ENCODE measurements at regions not wholly inside any gene's neighbourhood (a gene's known extent, or its start where the extent isn't known, plus 50 kb on each side); places are given as distances from the start of the nearest gene placed in this dataset.

DNA sequence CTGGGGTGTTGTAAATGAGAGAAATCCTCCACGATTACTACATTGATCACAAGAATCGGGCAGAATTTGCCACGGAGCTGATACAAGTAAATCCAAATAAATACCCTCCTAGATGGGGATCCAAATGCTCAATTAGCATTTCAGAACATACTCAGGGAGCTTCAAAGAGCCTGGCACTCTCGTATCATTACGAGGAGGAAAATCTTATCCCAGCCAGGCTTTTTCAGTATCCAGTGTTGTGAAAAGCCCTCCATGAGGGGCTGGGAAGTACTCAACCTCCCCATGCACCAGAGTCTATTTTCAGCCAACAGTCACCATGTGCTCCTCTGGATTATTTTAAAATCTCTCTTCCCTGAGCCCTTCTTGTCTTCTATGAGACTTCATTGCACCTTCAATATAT, 122.6 kb upstream of the ARRDC4 start:
- Histone ChIP-seq H3K27ac (ENCODE audit: low read depth in 2 of 2, low read length in 2 of 2) (no peak overlapping the region), H3K27me3 (ENCODE audit: control insufficient read depth in 2 of 2, insufficient read depth in 2 of 2, low read length in 2 of 2) (no peaks in the 10 kb centered on the region), H3K9ac (ENCODE audit: low read depth in 1 of 2, low read length in 2 of 2) (no peak overlapping the region), H3K4me1 (ENCODE audit: control insufficient read depth in 2 of 2, insufficient read depth in 2 of 2, low read length in 2 of 2) (no peaks in the 10 kb centered on the region), H3K36me3 (ENCODE audit: control insufficient read depth in 2 of 2, insufficient read depth in 2 of 2, low read length in 2 of 2) (no peaks in the 10 kb centered on the region), H3K4me3 (ENCODE audit: low read length in 2 of 2) (no peak overlapping the region), H3K9me3 (ENCODE audit: control insufficient read depth in 2 of 2, low read length in 2 of 2) (no peaks in the 10 kb centered on the region)

DNA sequence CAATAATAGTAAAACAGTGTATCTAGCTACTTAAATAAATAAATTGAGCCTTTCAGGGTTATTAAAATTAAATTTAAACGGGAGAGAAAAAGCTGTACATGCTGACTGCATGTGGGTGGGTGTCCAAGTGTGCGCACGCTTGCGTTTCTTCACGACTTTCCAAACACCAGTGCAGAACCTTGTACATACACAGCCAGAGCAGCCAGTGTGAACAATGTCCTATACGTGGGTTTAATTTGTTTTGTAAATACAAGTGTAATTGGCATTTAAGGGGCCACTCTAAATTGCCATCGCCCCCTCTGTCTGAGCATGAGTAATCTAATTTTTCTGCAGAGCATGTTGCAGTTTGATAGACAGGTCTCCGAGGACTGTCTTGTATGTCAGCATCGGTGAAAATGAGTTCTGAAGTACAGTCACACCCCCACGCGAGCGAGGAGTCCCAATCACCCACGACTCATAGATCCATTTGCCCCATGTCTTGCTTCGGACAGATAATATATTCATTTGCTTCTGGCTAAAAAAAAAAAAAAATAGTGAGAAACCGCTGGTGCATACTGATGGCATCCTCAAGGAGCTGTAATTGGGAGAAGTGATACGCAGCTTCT, 121.8 kb upstream of the ARRDC4 start:
- Histone ChIP-seq H3K9me3 (ENCODE audit: control insufficient read depth in 2 of 2, low read length in 2 of 2) (no peaks in the 10 kb centered on the region), H3K4me3 (ENCODE audit: low read length in 2 of 2) (no peak overlapping the region), H3K4me1 (ENCODE audit: control insufficient read depth in 2 of 2, insufficient read depth in 2 of 2, low read length in 2 of 2) (no peaks in the 10 kb centered on the region), H3K9ac (ENCODE audit: low read depth in 1 of 2, low read length in 2 of 2) (no peak overlapping the region), H3K27ac (ENCODE audit: low read depth in 2 of 2, low read length in 2 of 2) (no peak overlapping the region), H3K27me3 (ENCODE audit: control insufficient read depth in 2 of 2, insufficient read depth in 2 of 2, low read length in 2 of 2) (no peaks in the 10 kb centered on the region), H3K36me3 (ENCODE audit: control insufficient read depth in 2 of 2, insufficient read depth in 2 of 2, low read length in 2 of 2) (no peaks in the 10 kb centered on the region)

DNA sequence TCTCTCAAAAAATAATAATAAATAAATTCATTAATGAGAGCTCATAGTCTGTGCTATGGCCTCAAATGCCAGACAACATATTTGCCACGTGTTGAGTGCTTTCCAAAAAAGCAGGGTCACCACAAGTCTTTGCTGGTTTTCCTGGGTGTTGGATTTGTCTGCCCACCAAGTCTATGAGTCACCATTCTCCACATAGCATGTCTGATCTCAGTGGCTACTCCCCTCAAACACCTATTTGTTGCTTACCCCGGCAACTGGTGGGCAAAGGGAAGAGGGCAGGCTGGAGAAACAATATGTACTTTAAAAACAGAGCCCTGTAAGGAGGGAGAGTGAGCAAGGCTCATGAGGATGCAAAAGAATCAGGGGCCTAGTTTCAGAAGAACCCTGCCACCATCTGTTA, 120.0 kb upstream of the ARRDC4 start:
- no peaks in the 10 kb centered on the region for H3K4me1 ChIP-seq (ENCODE audit: control insufficient read depth in 2 of 2, insufficient read depth in 2 of 2, low read length in 2 of 2)
- H3K9me3 ChIP-seq (ENCODE audit: control insufficient read depth in 2 of 2, low read length in 2 of 2): no peaks in the 10 kb centered on the region
- no peaks in the 10 kb centered on the region for H3K36me3 ChIP-seq (ENCODE audit: control insufficient read depth in 2 of 2, insufficient read depth in 2 of 2, low read length in 2 of 2)
- H3K27ac ChIP-seq (ENCODE audit: low read depth in 2 of 2, low read length in 2 of 2): no peak overlapping the region
- no peak overlapping the region for H3K9ac ChIP-seq (ENCODE audit: low read depth in 1 of 2, low read length in 2 of 2)
- peaks cover 0 to 2% of the 10 kb centered on the region in 2 donors for H3K27me3 ChIP-seq (ENCODE audit: control insufficient read depth in 2 of 2, insufficient read depth in 2 of 2, low read length in 2 of 2)
- H3K4me3 ChIP-seq (ENCODE audit: low read length in 2 of 2): no peak overlapping the region

DNA sequence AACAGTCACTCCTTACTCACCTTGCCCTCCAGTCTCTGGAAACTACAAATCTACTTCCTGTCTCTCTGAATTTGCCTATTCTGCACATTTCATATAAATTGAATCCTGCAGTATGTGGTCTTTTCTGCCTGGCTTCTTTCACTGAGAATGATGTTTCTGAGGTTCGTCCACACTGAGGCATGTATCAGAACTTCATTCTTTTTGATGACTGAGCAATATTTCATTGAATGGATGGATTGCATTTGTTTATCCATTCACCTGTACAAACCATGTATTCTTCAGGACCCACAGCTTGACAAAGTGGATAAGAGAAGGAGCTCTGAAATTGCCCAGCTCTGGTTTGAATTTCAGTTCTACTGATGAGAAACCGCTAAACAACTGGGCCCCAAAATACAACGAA, 118.9 kb upstream of the ARRDC4 start:
- no peaks in the 10 kb centered on the region for H3K9me3 ChIP-seq (ENCODE audit: control insufficient read depth in 2 of 2, low read length in 2 of 2)
- H3K36me3 ChIP-seq (ENCODE audit: control insufficient read depth in 2 of 2, insufficient read depth in 2 of 2, low read length in 2 of 2): no peaks in the 10 kb centered on the region
- H3K27me3 ChIP-seq (ENCODE audit: control insufficient read depth in 2 of 2, insufficient read depth in 2 of 2, low read length in 2 of 2): peaks cover 0 to 2% of the 10 kb centered on the region in 2 donors
- H3K4me3 ChIP-seq (ENCODE audit: low read length in 2 of 2): no peak overlapping the region
- H3K4me1 ChIP-seq (ENCODE audit: control insufficient read depth in 2 of 2, insufficient read depth in 2 of 2, low read length in 2 of 2): no peaks in the 10 kb centered on the region
- no peak overlapping the region for H3K9ac ChIP-seq (ENCODE audit: low read depth in 1 of 2, low read length in 2 of 2)
- no peak overlapping the region for H3K27ac ChIP-seq (ENCODE audit: low read depth in 2 of 2, low read length in 2 of 2)

DNA sequence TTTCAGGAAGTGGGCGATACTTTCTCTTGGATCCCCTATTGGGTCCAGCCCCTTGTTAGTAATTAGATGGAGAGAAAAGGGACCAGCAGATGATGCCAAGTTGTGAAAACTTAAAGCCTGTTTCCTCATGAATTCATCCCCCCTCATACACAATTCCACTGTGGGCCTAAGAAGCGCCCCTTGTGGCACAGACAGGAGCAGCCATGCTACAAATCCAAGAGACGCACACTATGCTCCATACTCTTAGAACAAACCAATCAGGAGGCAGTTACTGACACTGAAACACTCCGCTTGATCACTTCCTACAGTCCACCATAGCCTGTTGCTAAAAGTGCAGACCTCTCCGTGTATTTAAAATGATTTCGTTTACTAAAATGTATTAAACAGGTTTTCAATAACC, 111.3 kb upstream of the ARRDC4 start:
- H3K27ac ChIP-seq (ENCODE audit: low read depth in 2 of 2, low read length in 2 of 2): no peak overlapping the region
- H3K4me3 ChIP-seq (ENCODE audit: low read length in 2 of 2): no peak overlapping the region
- no peak overlapping the region for H3K9ac ChIP-seq (ENCODE audit: low read depth in 1 of 2, low read length in 2 of 2)
- no peaks in the 10 kb centered on the region for H3K36me3 ChIP-seq (ENCODE audit: control insufficient read depth in 2 of 2, insufficient read depth in 2 of 2, low read length in 2 of 2)
- H3K9me3 ChIP-seq (ENCODE audit: control insufficient read depth in 2 of 2, low read length in 2 of 2): no peaks in the 10 kb centered on the region
- no peaks in the 10 kb centered on the region for H3K4me1 ChIP-seq (ENCODE audit: control insufficient read depth in 2 of 2, insufficient read depth in 2 of 2, low read length in 2 of 2)
- peaks cover 0 to 2% of the 10 kb centered on the region in 2 donors for H3K27me3 ChIP-seq (ENCODE audit: control insufficient read depth in 2 of 2, insufficient read depth in 2 of 2, low read length in 2 of 2)

DNA sequence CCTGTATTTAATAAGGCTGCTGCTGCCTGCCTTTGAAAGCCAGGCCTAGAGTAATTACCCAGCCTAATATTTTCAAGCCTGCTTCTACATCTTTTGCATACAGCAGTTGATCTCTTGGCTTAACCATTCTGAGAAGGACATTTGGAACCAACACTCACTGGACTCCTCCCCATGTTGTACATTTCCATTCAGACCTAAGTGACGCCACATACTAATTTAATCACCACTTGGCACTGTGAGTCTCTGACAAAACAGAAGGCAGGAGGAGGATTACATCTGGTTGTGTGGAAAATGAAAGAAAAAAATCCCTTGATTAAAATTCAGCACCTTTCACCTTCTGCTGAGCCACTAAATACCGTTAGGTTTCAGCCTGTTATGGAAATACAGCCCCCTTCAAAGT, 102.2 kb upstream of the ARRDC4 start:
- Histone ChIP-seq H3K4me1 (ENCODE audit: control insufficient read depth in 2 of 2, insufficient read depth in 2 of 2, low read length in 2 of 2) (no peaks in the 10 kb centered on the region), H3K4me3 (ENCODE audit: low read length in 2 of 2) (no peak overlapping the region), H3K27ac (ENCODE audit: low read depth in 2 of 2, low read length in 2 of 2) (no peak overlapping the region), H3K27me3 (ENCODE audit: control insufficient read depth in 2 of 2, insufficient read depth in 2 of 2, low read length in 2 of 2) (no peaks in the 10 kb centered on the region), H3K9me3 (ENCODE audit: control insufficient read depth in 2 of 2, low read length in 2 of 2) (no peaks in the 10 kb centered on the region), H3K9ac (ENCODE audit: low read depth in 1 of 2, low read length in 2 of 2) (no peak overlapping the region), H3K36me3 (ENCODE audit: control insufficient read depth in 2 of 2, insufficient read depth in 2 of 2, low read length in 2 of 2) (no peaks in the 10 kb centered on the region)

DNA sequence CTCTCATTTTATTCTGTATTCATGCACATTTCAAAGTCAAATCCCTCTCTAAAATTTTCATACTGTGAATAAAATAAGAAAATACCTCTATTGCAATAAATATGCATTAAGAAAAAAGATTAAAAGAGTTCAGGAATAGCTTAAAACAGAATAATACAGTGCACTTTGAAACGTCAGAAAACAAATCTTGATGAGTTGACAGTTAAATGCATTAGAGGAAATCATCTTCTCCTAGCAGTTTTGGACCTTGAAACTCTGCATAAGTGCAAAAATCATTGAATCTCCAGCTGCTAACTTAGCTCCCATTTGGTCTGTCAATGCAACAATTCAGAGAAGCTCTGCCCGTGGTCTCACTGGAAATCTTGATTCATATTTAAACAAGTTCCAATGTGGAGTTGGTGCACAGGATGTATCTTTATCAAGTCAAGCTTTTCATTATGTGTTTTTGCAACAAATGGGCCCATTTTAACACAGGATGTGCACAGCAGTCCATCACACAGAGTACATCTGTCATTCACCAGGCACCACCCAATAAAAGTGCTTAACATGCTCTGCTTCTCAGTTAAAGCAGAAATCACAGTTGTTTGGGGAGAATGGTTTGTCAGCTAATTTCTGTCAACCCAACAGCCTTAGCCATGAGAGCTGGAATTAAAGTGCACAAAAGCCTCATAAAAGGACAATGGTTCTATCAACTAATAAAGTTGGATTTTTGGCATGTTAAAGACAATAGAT, 98.8 kb upstream of the ARRDC4 start:
- no peak overlapping the region for H3K9ac ChIP-seq (ENCODE audit: low read depth in 1 of 2, low read length in 2 of 2)
- no peaks in the 10 kb centered on the region for H3K4me1 ChIP-seq (ENCODE audit: control insufficient read depth in 2 of 2, insufficient read depth in 2 of 2, low read length in 2 of 2)
- no peak overlapping the region for H3K27ac ChIP-seq (ENCODE audit: low read depth in 2 of 2, low read length in 2 of 2)
- no peaks in the 10 kb centered on the region for H3K36me3 ChIP-seq (ENCODE audit: control insufficient read depth in 2 of 2, insufficient read depth in 2 of 2, low read length in 2 of 2)
- H3K27me3 ChIP-seq (ENCODE audit: control insufficient read depth in 2 of 2, insufficient read depth in 2 of 2, low read length in 2 of 2): no peaks in the 10 kb centered on the region
- H3K9me3 ChIP-seq (ENCODE audit: control insufficient read depth in 2 of 2, low read length in 2 of 2): no peaks in the 10 kb centered on the region
- H3K4me3 ChIP-seq (ENCODE audit: low read length in 2 of 2): no peak overlapping the region

DNA sequence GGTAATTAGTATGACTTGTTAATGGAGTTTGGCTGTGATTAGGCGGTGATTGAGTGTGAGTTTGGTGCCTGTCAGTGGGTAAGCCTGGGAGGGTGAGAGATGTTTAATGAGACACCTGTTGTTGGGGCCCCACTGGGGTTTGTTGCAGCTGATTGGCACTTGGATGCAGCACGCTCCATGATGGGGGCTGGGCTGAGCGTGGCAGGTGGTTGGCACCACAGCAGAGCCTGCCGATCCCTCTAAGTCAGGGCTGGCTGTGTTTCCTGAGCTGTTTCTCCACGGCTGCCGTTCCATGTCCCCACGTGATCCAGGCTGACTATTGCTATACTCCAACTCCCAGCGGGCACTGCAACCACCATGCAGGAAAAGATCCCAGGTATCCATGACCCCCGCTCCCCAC, 93.5 kb upstream of the ARRDC4 start:
- Histone ChIP-seq H3K9ac (ENCODE audit: low read depth in 1 of 2, low read length in 2 of 2) (no peak overlapping the region), H3K27me3 (ENCODE audit: control insufficient read depth in 2 of 2, insufficient read depth in 2 of 2, low read length in 2 of 2) (no peaks in the 10 kb centered on the region), H3K36me3 (ENCODE audit: control insufficient read depth in 2 of 2, insufficient read depth in 2 of 2, low read length in 2 of 2) (no peaks in the 10 kb centered on the region), H3K9me3 (ENCODE audit: control insufficient read depth in 2 of 2, low read length in 2 of 2) (no peaks in the 10 kb centered on the region), H3K4me3 (ENCODE audit: low read length in 2 of 2) (no peak overlapping the region), H3K27ac (ENCODE audit: low read depth in 2 of 2, low read length in 2 of 2) (no peak overlapping the region), H3K4me1 (ENCODE audit: control insufficient read depth in 2 of 2, insufficient read depth in 2 of 2, low read length in 2 of 2) (no peaks in the 10 kb centered on the region)

DNA sequence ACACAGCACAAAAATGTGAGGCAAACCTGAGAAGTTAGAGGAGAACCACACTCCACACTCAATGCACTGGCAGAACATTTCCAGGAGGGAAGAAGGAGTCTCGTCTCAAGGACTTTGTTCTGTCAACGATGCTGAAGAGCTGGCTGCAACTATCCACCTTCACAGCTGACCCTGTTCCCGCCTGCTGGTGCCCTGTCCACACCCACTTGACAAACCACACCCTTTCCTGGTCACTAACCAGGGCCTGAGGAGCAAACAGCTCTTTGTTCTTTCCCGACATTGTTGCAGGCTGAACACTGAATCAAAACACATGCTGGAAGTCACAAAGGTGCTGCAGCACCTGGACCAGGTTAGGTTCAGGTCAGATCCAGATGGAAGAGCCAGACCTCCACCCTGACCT, 92.6 kb upstream of the ARRDC4 start:
- Histone ChIP-seq H3K27ac (ENCODE audit: low read depth in 2 of 2, low read length in 2 of 2) (no peak overlapping the region), H3K4me1 (ENCODE audit: control insufficient read depth in 2 of 2, insufficient read depth in 2 of 2, low read length in 2 of 2) (no peaks in the 10 kb centered on the region), H3K27me3 (ENCODE audit: control insufficient read depth in 2 of 2, insufficient read depth in 2 of 2, low read length in 2 of 2) (no peaks in the 10 kb centered on the region), H3K4me3 (ENCODE audit: low read length in 2 of 2) (no peak overlapping the region), H3K9me3 (ENCODE audit: control insufficient read depth in 2 of 2, low read length in 2 of 2) (no peaks in the 10 kb centered on the region), H3K36me3 (ENCODE audit: control insufficient read depth in 2 of 2, insufficient read depth in 2 of 2, low read length in 2 of 2) (no peaks in the 10 kb centered on the region), H3K9ac (ENCODE audit: low read depth in 1 of 2, low read length in 2 of 2) (no peak overlapping the region)

DNA sequence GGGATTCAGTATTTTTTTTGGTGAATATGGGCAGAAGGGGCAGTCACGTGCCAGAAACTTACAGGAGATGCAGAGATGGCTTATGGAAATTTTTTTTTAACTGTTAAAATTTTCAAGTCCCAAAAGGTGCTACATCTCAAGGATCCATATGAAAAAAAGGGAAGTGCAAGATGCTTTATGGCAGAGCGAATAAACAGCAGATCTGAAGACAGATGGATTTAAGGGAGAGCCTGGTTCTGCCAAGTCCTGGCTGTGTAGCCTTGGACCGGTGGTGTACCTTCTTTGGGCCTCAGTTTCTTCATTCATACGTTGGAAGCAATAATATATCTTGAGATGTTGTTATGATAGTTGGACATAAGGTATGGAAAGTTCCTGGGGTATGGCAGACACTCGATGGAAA, 91.5 kb upstream of the ARRDC4 start:
- no peak overlapping the region for H3K4me3 ChIP-seq (ENCODE audit: low read length in 2 of 2)
- H3K9ac ChIP-seq (ENCODE audit: low read depth in 1 of 2, low read length in 2 of 2): no peak overlapping the region
- H3K36me3 ChIP-seq (ENCODE audit: control insufficient read depth in 2 of 2, insufficient read depth in 2 of 2, low read length in 2 of 2): no peaks in the 10 kb centered on the region
- no peak overlapping the region for H3K27ac ChIP-seq (ENCODE audit: low read depth in 2 of 2, low read length in 2 of 2)
- no peaks in the 10 kb centered on the region for H3K9me3 ChIP-seq (ENCODE audit: control insufficient read depth in 2 of 2, low read length in 2 of 2)
- H3K4me1 ChIP-seq (ENCODE audit: control insufficient read depth in 2 of 2, insufficient read depth in 2 of 2, low read length in 2 of 2): no peaks in the 10 kb centered on the region
- no peaks in the 10 kb centered on the region for H3K27me3 ChIP-seq (ENCODE audit: control insufficient read depth in 2 of 2, insufficient read depth in 2 of 2, low read length in 2 of 2)
